ENCODE measurements at regions not wholly inside any gene's neighbourhood (a gene's known extent, or its start where the extent isn't known, plus 50 kb on each side); places are given as distances from the start of the nearest gene placed in this dataset.

DNA sequence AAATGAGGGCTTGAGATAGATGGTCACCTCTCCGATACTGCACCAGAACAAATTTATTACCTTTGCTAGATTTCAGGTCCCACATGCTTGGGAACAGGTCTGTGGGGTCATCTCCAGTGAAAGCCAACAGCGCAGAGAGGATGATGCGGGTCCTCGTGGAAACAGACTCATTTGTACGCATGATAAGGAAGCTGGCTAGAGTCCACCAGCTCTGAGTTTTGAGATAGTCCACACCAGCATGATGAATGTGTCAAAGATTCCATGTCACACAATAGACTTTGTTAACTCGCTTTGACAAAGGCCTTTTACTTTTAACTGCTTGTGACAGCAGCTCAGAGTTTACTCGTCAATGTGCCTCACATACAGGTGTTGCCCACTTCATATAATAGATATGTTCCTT, 105.4 kb upstream of the TBCA start (continued):
- TF ChIP-seq PTTG1 (tag; IDR thresholded peaks at IDR 0.05; ENCODE audit: low read depth), result no peak
- no peak for TF ChIP-seq HDAC3 (IDR thresholded peaks at IDR 0.05; ENCODE audit: borderline replicate concordance, partially characterized antibody)
- peak; percentile 95 for TF ChIP-seq NFIC (IDR thresholded peaks at IDR 0.05)
- TF ChIP-seq NFRKB (IDR thresholded peaks at IDR 0.05; ENCODE audit: low read depth), result no peak
- peak; percentile 91 for TF ChIP-seq ARID1B (IDR thresholded peaks at IDR 0.05)
- TF ChIP-seq ZNF57 (CRISPR knock-in tag; IDR thresholded peaks at IDR 0.05), result no peak
- 0 out of 2 replicates have a peak, but pooled peaks have one; percentile 15 for TF ChIP-seq VEZF1 (CRISPR knock-in tag; IDR thresholded peaks at IDR 0.05)
- no peak for TF ChIP-seq HIVEP1 (CRISPR knock-in tag; IDR thresholded peaks at IDR 0.05)
- TF ChIP-seq ILK (tag; IDR thresholded peaks at IDR 0.05; ENCODE audit: borderline replicate concordance, low read depth), result no peak
- no peak for TF ChIP-seq RBM14 (IDR thresholded peaks at IDR 0.05; ENCODE audit: borderline replicate concordance, insufficient read depth, low read depth, low read length)
- TF ChIP-seq, protein P1, sequence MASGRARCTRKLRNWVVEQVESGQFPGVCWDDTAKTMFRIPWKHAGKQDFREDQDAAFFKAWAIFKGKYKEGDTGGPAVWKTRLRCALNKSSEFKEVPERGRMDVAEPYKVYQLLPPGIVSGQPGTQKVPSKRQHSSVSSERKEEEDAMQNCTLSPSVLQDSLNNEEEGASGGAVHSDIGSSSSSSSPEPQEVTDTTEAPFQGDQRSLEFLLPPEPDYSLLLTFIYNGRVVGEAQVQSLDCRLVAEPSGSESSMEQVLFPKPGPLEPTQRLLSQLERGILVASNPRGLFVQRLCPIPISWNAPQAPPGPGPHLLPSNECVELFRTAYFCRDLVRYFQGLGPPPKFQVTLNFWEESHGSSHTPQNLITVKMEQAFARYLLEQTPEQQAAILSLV (tag; IDR thresholded peaks at IDR 0.05), result no peak
- no peak for TF ChIP-seq U2AF2 (optimal IDR thresholded peaks at IDR 0.05; ENCODE audit: low read depth, low read length)
- no peak for TF ChIP-seq MIER1 (IDR thresholded peaks at IDR 0.05; ENCODE audit: low read depth)
- TF ChIP-seq ZNF232 (CRISPR knock-in tag; IDR thresholded peaks at IDR 0.05), result no peak
- TF ChIP-seq ZFPM2 (CRISPR knock-in tag; IDR thresholded peaks at IDR 0.05), result no peak
- TF ChIP-seq MEF2D (tag; conservative IDR thresholded peaks at IDR 0.05; ENCODE audit: low read depth), result no peak
- TF ChIP-seq TGIF2 (CRISPR knock-in tag; IDR thresholded peaks at IDR 0.05), result no peak
- TF ChIP-seq ATF7 (IDR thresholded peaks at IDR 0.05), result no peak
- no peak for TF ChIP-seq PPARD (CRISPR knock-in tag; IDR thresholded peaks at IDR 0.05)
- no peak for TF ChIP-seq NFE2 (IDR thresholded peaks at IDR 0.05; ENCODE audit: low read depth)
- TF ChIP-seq, protein P2, sequence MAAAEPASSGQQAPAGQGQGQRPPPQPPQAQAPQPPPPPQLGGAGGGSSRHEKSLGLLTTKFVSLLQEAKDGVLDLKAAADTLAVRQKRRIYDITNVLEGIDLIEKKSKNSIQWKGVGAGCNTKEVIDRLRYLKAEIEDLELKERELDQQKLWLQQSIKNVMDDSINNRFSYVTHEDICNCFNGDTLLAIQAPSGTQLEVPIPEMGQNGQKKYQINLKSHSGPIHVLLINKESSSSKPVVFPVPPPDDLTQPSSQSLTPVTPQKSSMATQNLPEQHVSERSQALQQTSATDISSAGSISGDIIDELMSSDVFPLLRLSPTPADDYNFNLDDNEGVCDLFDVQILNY (CRISPR knock-in tag; IDR thresholded peaks at IDR 0.05), result no peak
- TF ChIP-seq, protein P3, sequence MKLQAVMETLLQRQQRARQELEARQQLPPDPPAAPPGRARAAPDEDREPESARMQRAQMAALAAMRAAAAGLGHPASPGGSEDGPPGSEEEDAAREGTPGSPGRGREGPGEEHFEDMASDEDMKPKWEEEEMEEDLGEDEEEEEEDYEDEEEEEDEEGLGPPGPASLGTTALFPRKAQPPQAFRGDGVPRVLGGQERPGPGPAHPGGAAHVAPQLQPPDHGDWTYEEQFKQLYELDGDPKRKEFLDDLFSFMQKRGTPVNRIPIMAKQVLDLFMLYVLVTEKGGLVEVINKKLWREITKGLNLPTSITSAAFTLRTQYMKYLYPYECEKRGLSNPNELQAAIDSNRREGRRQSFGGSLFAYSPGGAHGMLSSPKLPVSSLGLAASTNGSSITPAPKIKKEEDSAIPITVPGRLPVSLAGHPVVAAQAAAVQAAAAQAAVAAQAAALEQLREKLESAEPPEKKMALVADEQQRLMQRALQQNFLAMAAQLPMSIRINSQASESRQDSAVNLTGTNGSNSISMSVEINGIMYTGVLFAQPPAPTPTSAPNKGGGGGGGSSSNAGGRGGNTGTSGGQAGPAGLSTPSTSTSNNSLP (IDR thresholded peaks at IDR 0.05; ENCODE audit: borderline replicate concordance, low read depth, low read length), result no peak
- TF ChIP-seq SIN3A (IDR thresholded peaks at IDR 0.05; ENCODE audit: borderline replicate concordance in 2 of 2, control insufficient read depth in 1 of 2, low read depth in 2 of 2, low read length in 2 of 2), result no peak
- no peak for TF ChIP-seq DIDO1 (tag; IDR thresholded peaks at IDR 0.05; ENCODE audit: low read depth)
- TF ChIP-seq MYC (IDR thresholded peaks at IDR 0.05; ENCODE audit: low read depth, low read length), result peak; percentile 62; the same call in 1 of the 2 replicates
- no peak for TF ChIP-seq MYC (CRISPR knock-in tag; IDR thresholded peaks at IDR 0.05; ENCODE audit: borderline replicate concordance, low read depth)
- no peak for TF ChIP-seq ZNF282 (CRISPR knock-in tag; IDR thresholded peaks at IDR 0.05)
